ENCODE measurements at regions not wholly inside any gene's neighbourhood (a gene's known extent, or its start where the extent isn't known, plus 50 kb on each side); places are given as distances from the start of the nearest gene placed in this dataset.
"Not testable (repeated sequence)": the region's sequence is repeated elsewhere in the genome, so short reads cannot be mapped to it uniquely, and the experiment has no call there.

DNA sequence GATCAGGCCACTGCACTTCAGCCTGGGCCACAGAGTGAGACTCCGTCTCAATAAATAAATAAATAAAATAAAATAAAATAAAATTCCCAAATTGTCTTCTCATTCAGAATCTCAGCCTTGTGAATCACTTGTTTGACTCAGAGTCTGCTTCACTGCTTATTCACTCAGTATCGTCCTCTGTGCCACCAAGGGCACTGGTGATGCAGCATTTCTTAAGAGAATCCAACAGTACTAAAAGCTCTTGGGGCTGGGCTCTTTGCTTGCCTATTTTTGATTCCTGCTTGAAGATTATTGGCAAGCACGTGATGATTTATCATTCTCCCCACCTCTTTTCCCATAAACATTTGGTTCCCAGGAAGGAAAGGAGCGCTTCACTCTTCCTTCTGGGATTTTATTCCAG is 54.8 kb upstream of the HMGB1 start:
- peak; percentile 68 for DNase-seq (ENCODE audit: low spot score)

DNA sequence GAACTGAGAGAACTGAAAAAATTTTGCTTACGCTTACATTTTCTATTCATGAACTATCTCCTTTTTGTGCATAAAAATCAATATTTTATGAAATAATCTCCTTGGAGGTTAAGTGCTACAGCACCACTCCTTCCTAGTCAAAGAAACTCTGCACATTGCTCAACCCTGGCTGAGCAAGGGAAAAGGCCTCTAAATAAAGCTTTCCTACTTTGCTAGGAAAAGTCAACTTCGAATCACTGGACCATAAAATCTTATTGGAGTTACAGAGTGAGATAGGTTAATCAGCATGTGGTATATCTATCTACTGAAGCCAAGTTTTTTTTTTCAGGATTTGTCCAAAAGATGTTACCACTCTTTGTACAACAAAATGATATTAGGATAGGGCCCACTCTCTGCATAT is 57.5 kb upstream of the HMGB1 start:
- peak; percentile 20 for DNase-seq (ENCODE audit: low spot score)

DNA sequence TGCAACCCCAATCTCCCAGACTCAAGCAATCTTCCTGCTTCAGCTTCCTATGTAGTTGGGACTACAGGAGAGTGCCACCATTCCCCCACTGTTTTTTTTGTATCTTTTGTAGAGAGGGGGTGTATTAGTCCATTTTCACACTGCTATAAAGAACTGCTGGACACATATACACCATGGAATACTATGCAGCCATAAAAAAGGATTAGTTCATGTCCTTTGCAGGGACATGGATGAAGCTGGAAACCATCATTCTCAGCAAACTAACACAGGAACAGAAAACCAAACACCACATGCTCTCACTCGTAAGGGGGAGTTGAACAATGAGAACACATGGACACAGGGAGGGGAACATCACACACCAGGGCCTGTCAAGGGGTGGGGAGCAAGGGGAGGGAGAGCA is 58.1 kb upstream of the HMGB1 start:
- DNase-seq (ENCODE audit: low spot score), result not testable (repeated sequence)

DNA sequence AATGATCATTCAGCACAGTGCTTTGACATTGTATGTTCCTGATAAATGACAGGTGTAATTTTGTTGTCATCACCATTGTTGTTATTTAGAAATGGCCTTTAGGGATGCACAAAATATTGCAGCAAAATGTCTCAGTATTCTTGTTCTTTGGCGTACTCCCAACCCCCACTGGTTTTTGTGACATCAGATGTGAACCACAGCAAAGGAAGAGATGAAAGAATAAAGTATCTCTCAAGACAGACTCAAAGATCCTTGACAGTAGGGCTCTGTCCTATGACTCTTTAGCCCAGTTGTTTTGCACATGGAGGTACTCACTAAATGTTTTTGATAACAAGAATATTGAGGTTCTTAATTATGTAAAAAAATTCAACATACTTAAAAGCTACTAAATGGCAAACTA is 59.5 kb upstream of the HMGB1 start:
- not testable (repeated sequence) for DNase-seq (ENCODE audit: low spot score)

DNA sequence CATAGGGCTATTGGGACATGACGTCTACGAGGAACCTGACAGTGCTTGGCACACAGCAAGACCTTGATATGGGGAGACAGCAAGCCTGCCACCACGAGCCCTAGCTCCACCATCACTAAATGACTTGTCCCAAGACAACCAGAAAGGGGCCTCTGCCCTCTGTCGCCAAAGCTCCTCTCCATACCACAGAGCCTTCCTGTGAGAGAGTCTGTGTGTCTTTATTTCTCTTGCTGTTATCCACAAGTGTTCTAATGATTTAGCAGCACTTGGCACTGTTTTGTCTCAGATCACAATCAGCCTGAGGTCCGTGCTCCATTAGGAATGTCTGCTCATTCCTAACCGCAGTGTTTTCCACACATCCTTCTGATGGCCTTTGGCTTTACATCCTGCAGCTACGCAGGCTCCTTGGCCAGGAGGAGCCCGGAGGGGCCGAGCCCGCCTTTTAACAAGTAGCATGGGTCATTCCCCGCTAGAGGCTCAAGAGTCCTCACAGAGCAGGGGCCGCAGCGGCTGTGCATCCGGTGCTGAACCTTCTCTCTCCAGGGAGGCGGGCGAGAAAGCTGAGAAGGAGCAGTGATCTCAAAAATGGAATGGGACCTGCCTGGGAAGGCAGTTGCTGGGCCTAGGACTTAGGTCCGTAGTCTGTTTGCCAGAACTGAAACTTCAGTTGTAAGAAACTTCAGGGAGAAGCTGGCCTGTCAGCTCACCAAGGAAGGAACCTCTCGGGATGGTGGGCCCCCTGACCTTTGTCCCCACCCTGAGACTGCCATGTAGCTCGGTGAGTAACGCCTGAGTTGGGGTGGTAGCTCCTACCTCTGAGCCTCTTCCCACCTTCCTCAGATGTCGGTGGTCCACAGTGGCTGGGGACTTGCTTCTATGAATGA is 61.1 kb upstream of the HMGB1 start:
- no peak for DNase-seq (ENCODE audit: low spot score)

DNA sequence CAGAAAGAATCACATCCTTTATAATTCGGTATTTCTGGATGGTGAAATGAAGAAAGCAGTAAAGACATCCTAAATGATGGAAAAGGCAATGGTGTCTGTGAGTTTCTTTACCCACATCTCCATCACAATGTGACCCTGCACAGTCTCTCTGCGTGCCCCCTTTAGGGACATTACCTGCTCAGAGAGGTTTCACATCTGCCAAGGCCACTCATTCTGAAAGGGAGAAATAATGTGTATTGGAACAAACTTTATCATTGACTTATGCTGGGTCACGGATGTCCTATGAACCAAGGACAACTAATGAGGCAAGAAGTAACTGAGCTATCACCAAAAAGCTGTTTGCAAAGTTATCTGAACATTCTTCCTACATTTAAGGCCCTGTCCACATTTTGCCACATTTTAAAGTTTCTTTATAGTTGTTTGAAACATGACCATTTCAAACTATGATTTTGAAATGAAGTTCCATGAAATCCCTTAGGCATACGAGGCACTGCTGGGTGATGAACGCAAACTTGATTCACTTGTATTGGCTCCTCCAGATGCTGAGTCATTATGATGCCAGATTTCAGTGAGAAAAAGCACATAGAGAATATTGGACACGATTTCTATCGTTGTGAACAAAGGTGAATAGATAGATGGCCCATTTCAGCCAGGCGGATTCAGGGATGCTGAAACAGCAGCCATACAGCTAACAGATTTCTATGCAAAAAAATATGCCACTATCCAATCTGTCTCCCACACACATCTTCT is 63.5 kb upstream of the HMGB1 start:
- no peak for DNase-seq (ENCODE audit: low spot score)

DNA sequence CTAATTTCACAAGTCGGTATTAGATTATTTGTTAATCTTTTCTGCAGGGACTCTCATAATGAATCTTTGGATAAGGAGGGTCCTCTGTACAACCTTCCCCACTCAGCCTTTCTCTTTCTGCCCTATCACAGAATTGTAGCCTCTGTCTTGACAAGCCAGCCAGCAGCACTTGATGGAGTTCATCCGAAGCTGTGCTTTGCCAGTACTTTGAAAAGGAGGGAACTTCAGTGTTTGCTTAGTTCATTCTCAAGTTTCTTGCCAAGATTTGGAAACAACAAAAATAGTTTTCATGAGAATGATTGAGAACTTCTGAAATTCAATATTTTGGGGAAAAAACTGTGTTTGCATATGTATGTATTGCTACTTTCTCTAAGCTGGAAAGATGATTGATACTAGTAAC is 69.3 kb upstream of the HMGB1 start:
- DNase-seq (ENCODE audit: low spot score), result no peak

DNA sequence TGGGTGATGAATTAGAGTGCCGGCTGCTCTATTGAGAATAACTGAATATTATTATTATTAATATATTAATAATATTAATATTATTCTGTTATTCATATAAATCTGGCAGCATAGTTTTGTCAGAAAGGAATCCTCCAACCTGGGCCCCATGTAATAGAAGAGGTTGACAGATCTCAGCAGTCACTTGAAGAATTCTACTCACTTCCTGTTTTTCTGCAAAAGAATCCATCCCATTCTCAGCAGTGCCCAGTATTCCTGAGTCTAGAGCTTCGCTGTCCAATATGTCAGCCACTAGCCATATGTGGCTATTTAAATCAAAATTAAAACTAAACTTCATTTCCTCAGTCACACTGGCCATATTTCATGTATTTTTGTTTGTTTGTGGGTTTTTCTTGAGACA is 72.4 kb upstream of the USPL1 start:
- no peak for DNase-seq (ENCODE audit: low spot score)

DNA sequence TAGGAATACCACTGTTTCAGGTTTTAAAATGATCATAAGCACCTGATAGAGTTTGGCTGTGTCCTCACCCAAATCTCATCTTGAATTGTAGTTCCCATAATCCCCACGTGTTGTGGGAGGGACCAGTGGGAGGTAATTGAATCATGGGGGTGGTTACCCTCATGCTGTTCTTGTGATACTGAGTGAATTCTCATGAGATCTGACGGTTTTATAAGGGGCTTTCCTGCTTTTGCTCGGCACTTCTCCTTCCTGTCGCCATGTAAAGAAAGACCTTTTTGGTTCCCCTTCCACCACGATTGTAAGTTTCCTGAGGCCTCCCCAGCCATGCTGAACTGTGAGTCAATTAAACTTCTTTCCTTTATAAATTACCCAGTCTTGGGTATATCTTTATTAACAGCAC is 69.7 kb upstream of the USPL1 start:
- not testable (repeated sequence) for DNase-seq (ENCODE audit: low spot score)

DNA sequence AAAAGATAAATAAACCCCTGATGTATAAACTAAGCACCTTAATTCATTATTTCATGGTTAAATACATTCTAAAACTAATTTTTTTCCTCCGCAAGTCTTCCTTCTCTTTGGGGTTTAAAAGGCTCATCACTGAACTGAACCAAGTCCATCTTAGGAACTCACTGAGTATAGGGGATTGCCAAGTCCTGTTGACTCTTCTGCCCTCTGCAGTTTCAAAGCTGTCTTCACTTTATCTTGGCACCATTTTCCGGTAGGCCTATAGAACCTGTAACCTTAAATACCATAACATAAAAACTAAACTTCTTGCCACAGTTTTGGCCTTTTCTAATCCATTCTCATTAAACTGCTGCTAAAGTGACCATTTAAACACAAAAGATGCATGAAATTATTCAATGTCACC is 66.5 kb upstream of the USPL1 start:
- peak; percentile 31 for DNase-seq (ENCODE audit: low spot score)

DNA sequence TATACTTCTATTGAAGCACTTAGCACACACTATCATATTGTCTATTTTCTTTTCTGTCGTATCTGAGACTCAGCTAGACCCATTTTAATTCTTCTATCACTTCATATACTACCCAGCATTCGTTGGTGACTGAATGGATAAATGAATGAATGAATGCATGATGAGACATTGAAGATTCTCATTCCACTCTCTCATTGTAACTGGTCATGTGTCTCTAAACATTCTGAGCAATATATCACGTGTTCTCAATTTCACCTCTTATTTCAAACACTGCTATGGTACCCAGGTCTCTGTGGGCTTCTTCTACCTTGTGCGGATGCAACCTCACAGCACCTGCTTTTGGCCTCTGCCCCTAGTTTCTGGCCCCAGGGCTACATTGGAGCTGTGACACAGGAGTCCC is 65.2 kb upstream of the USPL1 start:
- DNase-seq (ENCODE audit: low spot score), result no peak

DNA sequence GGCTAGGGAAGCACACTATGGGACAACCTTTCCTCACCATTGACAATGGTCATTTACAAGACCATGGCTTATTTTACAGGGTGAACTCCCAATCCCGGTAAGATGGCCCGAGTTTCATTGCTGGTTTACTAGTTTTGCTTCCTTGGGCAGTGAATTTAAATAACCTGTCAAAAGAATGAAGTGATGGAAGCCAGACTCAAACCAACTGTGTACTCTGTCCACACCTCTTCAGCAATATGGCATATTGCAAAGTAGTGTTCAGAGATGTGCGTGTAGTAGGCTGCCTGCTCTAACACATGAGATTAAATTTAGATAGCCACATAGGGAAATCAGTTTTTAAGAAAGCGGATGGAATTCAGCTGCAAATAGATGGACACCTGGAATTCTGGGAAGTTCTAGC is 58.4 kb upstream of the USPL1 start:
- DNase-seq (ENCODE audit: low spot score), result no peak

DNA sequence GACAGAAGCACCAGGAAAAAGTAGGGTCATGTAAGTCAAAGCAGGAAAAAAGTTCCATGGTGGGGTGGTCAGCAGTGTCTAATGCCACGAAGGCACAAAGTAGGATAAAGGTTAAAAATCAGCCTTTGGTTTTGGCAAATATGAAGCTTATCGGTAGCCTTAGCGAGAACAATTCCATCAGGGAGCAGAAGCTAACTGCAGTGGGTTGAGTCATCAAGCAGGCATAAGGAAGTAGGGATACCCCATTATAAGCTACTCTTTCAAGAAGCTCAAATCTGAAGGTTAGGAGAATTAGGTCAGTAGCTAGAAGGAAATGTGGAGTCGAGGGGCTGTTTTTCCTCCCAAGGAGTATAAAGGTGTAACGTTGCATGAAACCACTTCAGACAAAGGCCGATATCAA is 57.5 kb upstream of the USPL1 start:
- peak; percentile 21 for DNase-seq (ENCODE audit: low spot score)

DNA sequence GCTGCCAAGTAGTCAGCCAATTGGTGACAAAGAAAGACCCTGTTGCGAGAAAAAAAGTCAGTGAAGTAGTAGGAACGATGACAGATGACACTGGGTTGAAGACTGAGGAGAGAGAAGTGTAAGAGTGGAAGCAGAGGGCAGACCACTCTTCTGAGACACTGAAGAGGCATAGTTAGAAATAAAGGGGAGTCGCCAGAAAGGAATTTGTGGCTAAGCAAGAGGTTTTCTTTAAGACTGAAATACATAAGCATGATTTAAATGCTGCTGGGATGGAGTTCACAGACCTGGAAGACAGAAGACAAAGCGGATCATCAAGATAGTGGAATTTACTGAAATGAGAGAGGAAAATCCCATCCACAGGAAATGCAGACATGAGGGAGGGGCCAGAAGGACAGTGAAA is 56.2 kb upstream of the USPL1 start:
- DNase-seq (ENCODE audit: low spot score), result peak; percentile 24

DNA sequence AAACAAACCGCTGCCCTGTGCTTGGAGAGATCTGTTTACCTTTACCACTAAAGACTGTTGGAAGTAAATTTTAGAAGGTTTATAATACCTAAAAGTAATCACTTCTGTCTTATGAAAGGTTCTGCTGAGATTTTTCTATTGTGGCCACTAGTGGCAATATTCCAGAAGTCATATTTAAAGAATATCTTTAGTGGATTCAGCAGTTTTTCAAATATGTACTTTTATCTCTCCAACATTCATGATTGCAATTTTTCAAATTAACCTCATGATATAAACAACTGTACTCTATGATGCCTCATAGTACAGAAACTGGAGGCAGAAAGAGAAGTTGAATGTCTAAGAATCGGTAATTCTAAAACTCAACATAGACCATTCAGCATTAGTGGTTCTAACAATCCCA is 53.2 kb upstream of the USPL1 start:
- DNase-seq (ENCODE audit: low spot score), result no peak

DNA sequence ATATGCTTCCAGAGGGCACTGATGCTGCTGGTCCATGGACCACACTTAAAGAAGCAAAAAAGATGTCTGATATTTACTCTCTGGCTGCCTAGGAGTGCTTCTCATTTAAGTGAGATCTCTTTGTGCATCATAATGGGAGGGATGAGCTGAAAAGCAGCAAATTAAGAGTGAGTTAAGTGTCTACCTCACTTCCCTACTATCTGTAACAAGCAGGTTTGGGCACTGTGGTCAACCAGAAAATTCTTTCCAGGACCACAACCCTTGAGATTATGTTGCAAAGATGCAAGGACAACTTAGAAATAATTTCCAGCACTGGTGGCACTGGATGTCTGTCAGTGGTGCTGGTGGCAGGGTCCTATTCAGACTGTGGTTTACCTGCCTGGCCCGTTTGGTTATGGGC is 52.1 kb upstream of the USPL1 start:
- no peak for DNase-seq (ENCODE audit: low spot score)

DNA sequence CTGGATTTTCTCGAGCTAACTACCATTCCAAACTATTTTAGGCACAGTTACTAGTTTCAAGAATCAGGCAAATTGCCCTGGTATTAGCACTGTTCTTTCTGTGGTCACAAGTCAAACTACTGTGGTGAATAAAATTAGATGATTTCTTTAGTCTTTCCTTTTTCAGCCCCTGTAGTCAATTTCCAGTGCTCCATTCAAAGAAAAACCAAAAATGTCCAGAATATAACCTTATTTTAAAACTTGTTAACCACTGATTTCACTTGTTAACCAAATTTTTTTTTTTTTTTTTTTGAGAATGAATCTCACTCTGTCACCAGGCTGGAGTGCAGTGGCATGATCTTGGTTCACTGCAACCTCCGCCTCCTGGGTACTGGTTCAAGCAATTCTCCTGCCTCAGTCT is 50.6 kb upstream of the USPL1 start:
- DNase-seq (ENCODE audit: low spot score), result no peak

Measured in kidney tubule cell (primary cell).